ENCODE measurements at regions not wholly inside any gene's neighbourhood (a gene's known extent, or its start where the extent isn't known, plus 50 kb on each side); places are given as distances from the start of the nearest gene placed in this dataset.

GRCh38 chr22:49040111-49040510, 787.6 kb downstream of the BRD1 start:
- no peak overlapping the region for H3K27ac ChIP-seq
- TF ChIP-seq ZFX (IDR thresholded peaks at IDR 0.05; ENCODE audit: borderline replicate concordance) (no peak), CTCF (IDR thresholded peaks at IDR 0.05) (no peak)

GRCh38 chr22:49039625-49040024, 788.0 kb downstream of the BRD1 start:
- TF ChIP-seq CTCF (IDR thresholded peaks at IDR 0.05): no peak
- TF ChIP-seq ZFX (IDR thresholded peaks at IDR 0.05; ENCODE audit: borderline replicate concordance): no peak
- no peak overlapping the region for H3K27ac ChIP-seq

- no peak overlapping the region for H3K27ac ChIP-seq
- no peak for TF ChIP-seq ZFX (IDR thresholded peaks at IDR 0.05; ENCODE audit: borderline replicate concordance)
- no peak for TF ChIP-seq CTCF (IDR thresholded peaks at IDR 0.05)
Measured at GRCh38 chr22:49037701-49038245, 789.9 kb downstream of the BRD1 start.

- no peak for TF ChIP-seq ZFX (IDR thresholded peaks at IDR 0.05; ENCODE audit: borderline replicate concordance)
- TF ChIP-seq CTCF (IDR thresholded peaks at IDR 0.05): no peak
- no peak overlapping the region for H3K27ac ChIP-seq
Measured at GRCh38 chr22:49036513-49036912, 791.2 kb downstream of the BRD1 start.

- no peak overlapping the region for H3K27ac ChIP-seq
- no peak for TF ChIP-seq ZFX (IDR thresholded peaks at IDR 0.05; ENCODE audit: borderline replicate concordance)
- TF ChIP-seq CTCF (IDR thresholded peaks at IDR 0.05): no peak
Measured at GRCh38 chr22:49035818-49036457, 791.7 kb downstream of the BRD1 start.

- TF ChIP-seq CTCF (IDR thresholded peaks at IDR 0.05): no peak
- no peak for TF ChIP-seq ZFX (IDR thresholded peaks at IDR 0.05; ENCODE audit: borderline replicate concordance)
- no peak overlapping the region for H3K27ac ChIP-seq
Measured at GRCh38 chr22:49034836-49035817, 792.5 kb downstream of the BRD1 start.
